ENCODE measurements at regions not wholly inside any gene's neighbourhood (a gene's known extent, or its start where the extent isn't known, plus 50 kb on each side); places are given as distances from the start of the nearest gene placed in this dataset.

- TF ChIP-seq SIN3A (IDR thresholded peaks at IDR 0.05; ENCODE audit: borderline replicate concordance, insufficient read depth, low read length) (no peak), FOXP2 (optimal IDR thresholded peaks at IDR 0.05; ENCODE audit: borderline replicate concordance, extremely low read depth, extremely low read length, insufficient read depth) (no peak), POLR2AphosphoS5 (IDR thresholded peaks at IDR 0.05; ENCODE audit: low read depth, low read length) (no peak), TAF1 (IDR thresholded peaks at IDR 0.05; ENCODE audit: borderline replicate concordance, insufficient read depth, low read length) (no peak), REST (IDR thresholded peaks at IDR 0.05; ENCODE audit: insufficient read depth in 1 of 2, low read depth in 2 of 2, low read length in 2 of 2) (no peak)
Measured at GRCh38 chr9:81825846-81826516, 102.2 kb upstream of the SPATA31D4 start.

- peak; percentile 98 for TF ChIP-seq FOXP2 (optimal IDR thresholded peaks at IDR 0.05; ENCODE audit: borderline replicate concordance, extremely low read depth, extremely low read length, insufficient read depth)
- no peak for TF ChIP-seq REST (IDR thresholded peaks at IDR 0.05; ENCODE audit: insufficient read depth in 1 of 2, low read depth in 2 of 2, low read length in 2 of 2)
- TF ChIP-seq TAF1 (IDR thresholded peaks at IDR 0.05; ENCODE audit: borderline replicate concordance, insufficient read depth, low read length): no peak
Measured at GRCh38 chr9:81826517-81826906, 101.7 kb upstream of the SPATA31D4 start.

GRCh38 chr9:81827616-81828296 lies 100.5 kb upstream of the SPATA31D4 start:
- no peak for TF ChIP-seq REST (IDR thresholded peaks at IDR 0.05; ENCODE audit: insufficient read depth in 1 of 2, low read depth in 2 of 2, low read length in 2 of 2)
- TF ChIP-seq FOXP2 (optimal IDR thresholded peaks at IDR 0.05; ENCODE audit: borderline replicate concordance, extremely low read depth, extremely low read length, insufficient read depth): no peak
- no peak for TF ChIP-seq POLR2AphosphoS5 (IDR thresholded peaks at IDR 0.05; ENCODE audit: low read depth, low read length)
- TF ChIP-seq SIN3A (IDR thresholded peaks at IDR 0.05; ENCODE audit: borderline replicate concordance, insufficient read depth, low read length): no peak
- TF ChIP-seq TAF1 (IDR thresholded peaks at IDR 0.05; ENCODE audit: borderline replicate concordance, insufficient read depth, low read length): no peak

GRCh38 chr9:81829195-81829882 lies 98.9 kb upstream of the SPATA31D4 start:
- TF ChIP-seq REST (IDR thresholded peaks at IDR 0.05; ENCODE audit: insufficient read depth in 1 of 2, low read depth in 2 of 2, low read length in 2 of 2): no peak
- no peak for TF ChIP-seq TAF1 (IDR thresholded peaks at IDR 0.05; ENCODE audit: borderline replicate concordance, insufficient read depth, low read length)
- no peak for TF ChIP-seq FOXP2 (optimal IDR thresholded peaks at IDR 0.05; ENCODE audit: borderline replicate concordance, extremely low read depth, extremely low read length, insufficient read depth)
- TF ChIP-seq POLR2AphosphoS5 (IDR thresholded peaks at IDR 0.05; ENCODE audit: low read depth, low read length): no peak
- no peak for TF ChIP-seq SIN3A (IDR thresholded peaks at IDR 0.05; ENCODE audit: borderline replicate concordance, insufficient read depth, low read length)
